HCT116 (cell line): ENCODE measurements at regions not wholly inside any gene's neighbourhood (a gene's known extent, or its start where the extent isn't known, plus 50 kb on each side); places are given as distances from the start of the nearest gene placed in this dataset.
"Not testable (repeated sequence)": the region's sequence is repeated elsewhere in the genome, so short reads cannot be mapped to it uniquely, and the experiment has no call there.

Experiments
- ATAC-seq: fragments of 200-7000 bp; cut with Tn5 transposase; 2 replicates; pipeline ENCODE4 v1.9.1; 2020; ENCODE audit warnings: mild to moderate bottlenecking, moderate library complexity
- BruUV-seq: library from RNA; stranded (reverse); fragments of 400-500 nt; replicated peaks from 2 replicates; lab custom pipeline; 2021; lab: Mats Ljungman, UMichigan
- CTCF ChIA-PET: fragments of 300-600 bp; sonication (Branson Sonifier 250); formaldehyde crosslinking; loops from one replicate; lab custom pipeline; 2021; ENCODE audit warnings: antibody characterized with exemption; lab: Charles Lee
- POLR2A ChIA-PET: fragments of 300-600, 350-600 bp; sonication (Branson Sonifier 250); formaldehyde crosslinking; loops from one replicate; lab custom pipeline; 2021; ENCODE audit warnings: antibody characterized with exemption; lab: Charles Lee
- RAD21 ChIA-PET, 2 experiments: fragments of 300-600 bp; sonication (Branson Sonifier 250); formaldehyde crosslinking; loops; one replicate each; lab custom pipeline; 2023; ENCODE audit warnings: low total read pairs in 2 of 2; ENCODE audit not compliant: uncharacterized antibody in 2 of 2, unreplicated experiment in 2 of 2, low non-redundant PET in 1 of 2; lab: Charles Lee
- DNase-seq: peaks from one replicate; pipeline ENCODE4 v3.0.0-alpha.2; 2010; ENCODE audit warnings: low read depth, low spot score
- H2AFZ ChIP-seq: fragments of 200-600 bp; shearing (Covaris generic), sonication (generic); 2 replicates; pipeline ENCODE4 v1.6.1; 2017; ENCODE audit warnings: low read depth, mixed run types, mixed read lengths, antibody characterized with exemption, low read length; ENCODE audit not compliant: poor library complexity, severe bottlenecking
- H3K27ac ChIP-seq: 2 replicates; pipeline ENCODE4 v1.5.1; 2012; ENCODE audit warnings: low read depth, low read length
- H3K27me3 ChIP-seq: fragments of 200-600 bp; sonication (generic); 2 replicates; pipeline ENCODE4 v1.6.1; 2016; ENCODE audit warnings: mixed run types, low read length, mixed read lengths; ENCODE audit not compliant: insufficient read depth
- H3K36me3 ChIP-seq, 2 experiments: fragments of 200-500 bp in 1 of 2; fragments of 200-600 bp in 1 of 2; sonication (Bioruptor generic) in 1 of 2; sonication (generic) in 1 of 2; 2 replicates each; pipeline versions ENCODE4 v1.5.1 to v1.6.1; 2014 to 2016; ENCODE audit warnings: low read length in 2 of 2, inconsistent platforms in 1 of 2, mixed read lengths in 1 of 2, mixed run types in 1 of 2; ENCODE audit not compliant: insufficient read depth in 2 of 2, control insufficient read depth in 1 of 2
- H3K4me1 ChIP-seq, 2 experiments: fragments of 200-600 bp in 1 of 2; sonication (generic) in 1 of 2; 2 replicates each; pipeline versions ENCODE4 v1.5.1 to v1.6.1; 2012 to 2017; ENCODE audit warnings: low read length in 2 of 2, inconsistent platforms in 1 of 2, mild to moderate bottlenecking in 1 of 2, mixed read lengths in 1 of 2, mixed run types in 1 of 2, moderate library complexity in 1 of 2; ENCODE audit not compliant: insufficient read depth in 2 of 2, control insufficient read depth in 1 of 2
- H3K4me2 ChIP-seq: fragments of 200-600 bp; sonication (generic); 2 replicates; pipeline ENCODE4 v1.6.1; 2017; ENCODE audit warnings: mixed run types, low read length, mixed read lengths
- H3K4me3 ChIP-seq, 2 experiments: fragments of 200-600 bp in 1 of 2; sonication (generic) in 1 of 2; replicated peaks in 1 of 2; 2 replicates each; pipeline ENCODE4 v1.5.1; 2011 to 2016; ENCODE audit warnings: low read length in 2 of 2, control low read depth in 1 of 2, low read depth in 1 of 2, mild to moderate bottlenecking in 1 of 2, mixed read lengths in 1 of 2, mixed run types in 1 of 2
- H3K79me2 ChIP-seq: fragments of 200-600 bp; sonication (generic); 2 replicates; pipeline ENCODE4 v1.6.1; 2017; ENCODE audit warnings: mild to moderate bottlenecking, mixed run types, low read length, moderate library complexity, mixed read lengths; ENCODE audit not compliant: insufficient read depth
- H3K9ac ChIP-seq: fragments of 200-600 bp; sonication (generic); 2 replicates; pipeline ENCODE4 v1.6.1; 2016; ENCODE audit warnings: low read length, mixed read lengths
- H3K9me2 ChIP-seq: fragments of 200-600 bp; sonication (generic), shearing (Covaris generic); 2 replicates; pipeline ENCODE4 v1.6.1; 2017; ENCODE audit warnings: mixed run types, mild to moderate bottlenecking, moderate library complexity; ENCODE audit not compliant: insufficient read depth
- H3K9me3 ChIP-seq, 2 experiments: fragments of 200-500 bp in 1 of 2; fragments of 200-600 bp in 1 of 2; sonication (Bioruptor generic) in 1 of 2; sonication (generic) in 1 of 2; 2 replicates each; pipeline ENCODE4 v1.6.1; 2014 to 2017; ENCODE audit warnings: low read length in 2 of 2, mixed read lengths in 2 of 2, inconsistent platforms in 1 of 2, low read depth in 1 of 2, mild to moderate bottlenecking in 1 of 2, mixed run types in 1 of 2, moderate library complexity in 1 of 2; ENCODE audit not compliant: control insufficient read depth in 1 of 2, insufficient read depth in 1 of 2
- H4K20me1 ChIP-seq: fragments of 200-600 bp; sonication (generic), shearing (Covaris generic); 2 replicates; pipeline ENCODE4 v1.6.1; 2017; ENCODE audit warnings: mixed run types, mild to moderate bottlenecking, moderate library complexity; ENCODE audit not compliant: insufficient read depth
- EZH2 ChIP-seq: fragments of 200-600 bp; sonication (generic); IDR thresholded peaks from 2 replicates; pipeline ENCODE4 v1.6.1; 2017; ENCODE audit warnings: antibody characterized with exemption, mixed run types
- EZH2phosphoT487 ChIP-seq: fragments of 200-600 bp; IDR thresholded peaks from 2 replicates; pipeline ENCODE4 v1.6.1; 2018; ENCODE audit warnings: antibody characterized with exemption, borderline replicate concordance
- MAX ChIP-seq: IDR thresholded peaks from 2 replicates; pipeline ENCODE4 v1.6.1; 2012
- TCF7L2 ChIP-seq: IDR thresholded peaks from 2 replicates; pipeline ENCODE4 v1.7.0; 2011; ENCODE audit warnings: borderline replicate concordance, inconsistent platforms; ENCODE audit not compliant: insufficient read depth, insufficient read length; ENCODE audit errors: extremely low read depth
- YY1 ChIP-seq: IDR thresholded peaks from 2 replicates; pipeline ENCODE4 v1.6.1; 2011; ENCODE audit warnings: low read length, low read depth, moderate library complexity, mild to moderate bottlenecking; ENCODE audit not compliant: insufficient replicate concordance; ENCODE audit errors: extremely low read depth
- ZFX ChIP-seq: fragments of 450-650 bp; IDR thresholded peaks from 2 replicates; pipeline ENCODE4 v1.6.1; 2017
- intact Hi-C: fragments of 100-400 bp; cut with micrococcal nuclease; formaldehyde crosslinking; loops from 2 replicates; pipeline ENCODE4 v1.10.0; 2022

DNA sequence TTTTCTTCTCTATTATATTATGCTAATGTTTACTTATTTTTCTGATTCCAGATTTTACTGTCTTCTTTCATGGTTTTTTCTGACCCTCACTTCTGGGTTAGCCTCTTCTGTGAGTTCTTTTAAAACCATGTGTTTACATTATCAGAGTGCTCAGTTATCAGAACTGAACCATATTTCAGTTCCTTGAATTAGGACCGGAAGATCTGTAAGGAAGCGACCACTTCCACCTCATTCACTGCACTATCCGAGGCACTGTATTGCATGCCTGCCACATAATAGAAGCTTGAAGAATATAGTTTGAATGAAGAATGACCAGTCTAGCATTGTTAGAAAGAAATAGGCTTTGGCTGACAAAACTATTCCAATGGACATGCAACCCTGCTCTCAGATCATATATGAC, 281.0 kb upstream of the DEPDC1 start:
- Histone ChIP-seq H3K27ac (no peak overlapping the region), H3K4me2 (no peak overlapping the region), H3K9ac (no peak overlapping the region), H3K27me3 (no peaks in the 10 kb centered on the region), H3K4me1 (no peaks in the 10 kb centered on the region), H2AFZ (no peak overlapping the region), H3K79me2 (no peaks in the 10 kb centered on the region), H3K9me3 (no peaks in the 10 kb centered on the region), H3K36me3 (no peaks in the 10 kb centered on the region), H3K9me2 (no peaks in the 10 kb centered on the region), H4K20me1 (no peaks in the 10 kb centered on the region), H3K4me3 (no peak overlapping the region)
- BruUV-seq = no TSS peak
- TF ChIP-seq EZH2 (no peak), YY1 (no peak), ZFX (no peak), TCF7L2 (no peak), EZH2phosphoT487 (no peak), MAX (no peak)
- ChIA-PET CTCF (no interaction called here), POLR2A (no interaction called here), RAD21 (no interaction called here)
- intact Hi-C loops = no loop called here
- no peak for DNase-seq
- no peak for ATAC-seq

DNA sequence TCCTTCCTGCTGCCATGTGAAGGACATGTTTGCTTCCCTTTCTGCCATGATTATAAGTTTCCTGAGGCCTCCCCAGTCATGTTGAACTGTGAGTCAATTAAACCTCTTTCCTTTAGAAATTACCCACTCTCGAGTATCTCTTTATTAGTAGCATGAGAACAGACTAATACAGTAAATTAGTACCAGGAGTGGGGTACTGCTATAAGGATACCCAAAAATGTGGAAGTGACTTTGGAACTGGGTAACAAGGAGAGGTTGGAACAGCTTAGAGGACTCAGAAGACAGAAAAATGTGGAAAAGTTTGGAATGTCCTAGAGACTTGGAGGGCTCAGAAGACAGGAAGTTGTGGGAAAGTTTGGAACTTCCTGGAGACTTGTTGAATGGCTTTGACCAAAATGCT, 283.0 kb upstream of the DEPDC1 start:
- H3K27ac ChIP-seq, H3K9ac ChIP-seq, intact Hi-C loops, H2AFZ ChIP-seq, ATAC-seq, H3K9me3 ChIP-seq, H3K4me2 ChIP-seq, H3K79me2 ChIP-seq, BruUV-seq, POLR2A ChIA-PET, H3K4me3 ChIP-seq, H4K20me1 ChIP-seq, DNase-seq, H3K27me3 ChIP-seq, CTCF ChIA-PET, H3K36me3 ChIP-seq, H3K9me2 ChIP-seq, H3K4me1 ChIP-seq, RAD21 ChIA-PET: not testable (repeated sequence)
